Fibroblast of peridontal ligament (primary cell): ENCODE measurements at regions not wholly inside any gene's neighbourhood (a gene's known extent, or its start where the extent isn't known, plus 50 kb on each side); places are given as distances from the start of the nearest gene placed in this dataset.
"Not testable (repeated sequence)": the region's sequence is repeated elsewhere in the genome, so short reads cannot be mapped to it uniquely, and the experiment has no call there.

Experiments
- DNase-seq: peaks from one replicate; pipeline ENCODE4 v3.0.0-alpha.2; 2010; ENCODE audit errors: extremely low read depth

- DNase-seq, result no peak
Measured at GRCh38 chr1:204780630-204781029, 90.0 kb upstream of the NFASC start.

- peak; percentile 21 for DNase-seq
Measured at GRCh38 chr1:204782118-204782700, 88.5 kb upstream of the NFASC start.

GRCh38 chr1:204785023-204785422 lies 85.6 kb upstream of the NFASC start:
- DNase-seq, result not testable (repeated sequence)

- DNase-seq, result no peak
Measured at GRCh38 chr1:204788470-204788869, 82.2 kb upstream of the NFASC start.

GRCh38 chr1:204791453-204792353 lies 79.0 kb upstream of the NFASC start:
- DNase-seq, result peak; percentile 41

- DNase-seq, result no peak
Measured at GRCh38 chr1:204792354-204792692, 78.3 kb upstream of the NFASC start.

GRCh38 chr1:204793259-204793914 lies 77.3 kb upstream of the NFASC start:
- DNase-seq, result no peak

GRCh38 chr1:204796886-204797285 lies 73.8 kb upstream of the NFASC start:
- DNase-seq, result not testable (repeated sequence)

GRCh38 chr1:204797401-204797800 lies 73.3 kb upstream of the NFASC start:
- no peak for DNase-seq

- no peak for DNase-seq
Measured at GRCh38 chr1:204799630-204800029, 71.0 kb upstream of the NFASC start.

GRCh38 chr1:204801211-204801610 lies 69.5 kb upstream of the NFASC start:
- no peak for DNase-seq

- no peak for DNase-seq
Measured at GRCh38 chr1:204802401-204803175, 68.1 kb upstream of the NFASC start.

GRCh38 chr1:204803607-204804006 lies 67.1 kb upstream of the NFASC start:
- DNase-seq, result no peak

- peak; percentile 76 for DNase-seq
Measured at GRCh38 chr1:204806943-204807687, 63.5 kb upstream of the NFASC start.

- no peak for DNase-seq
Measured at GRCh38 chr1:204809488-204809887, 61.2 kb upstream of the NFASC start.

GRCh38 chr1:204812842-204813241 lies 57.8 kb upstream of the NFASC start:
- DNase-seq, result no peak

GRCh38 chr1:204813522-204813921 lies 57.1 kb upstream of the NFASC start:
- DNase-seq, result no peak

GRCh38 chr1:204814166-204814884 lies 56.3 kb upstream of the NFASC start:
- DNase-seq, result no peak

GRCh38 chr1:204817341-204817740 lies 53.3 kb upstream of the NFASC start:
- DNase-seq, result no peak

GRCh38 chr1:204818998-204819397 lies 51.7 kb upstream of the NFASC start:
- DNase-seq, result no peak

GRCh38 chr1:204819495-204819894 lies 51.2 kb upstream of the NFASC start:
- DNase-seq, result no peak
